Keratinocyte (primary cell): ENCODE measurements at regions not wholly inside any gene's neighbourhood (a gene's known extent, or its start where the extent isn't known, plus 50 kb on each side); places are given as distances from the start of the nearest gene placed in this dataset.

ENCODE experiments used
- EZH2 ChIP-seq: IDR thresholded peaks from one replicate; pipeline ENCODE4 v1.6.1; 2012; ENCODE audit warnings: inconsistent platforms, mild to moderate bottlenecking, low read length, moderate library complexity
- TF ChIP-seq, protein P1 (sequence below), 3 experiments: IDR thresholded peaks in 1 of 3; conservative IDR thresholded peaks in 1 of 3; optimal IDR thresholded peaks in 1 of 3; 2 replicates in 2 of 3; 3 replicates in 1 of 3; pipeline versions ENCODE3 to v1.5.1; 2011; ENCODE audit warnings: low read length in 3 of 3, mild to moderate bottlenecking in 3 of 3, moderate library complexity in 2 of 3, control low read depth in 1 of 3, inconsistent platforms in 1 of 3; ENCODE audit not compliant: insufficient read depth in 2 of 3; ENCODE audit errors: extremely low read depth in 1 of 3

DNA sequence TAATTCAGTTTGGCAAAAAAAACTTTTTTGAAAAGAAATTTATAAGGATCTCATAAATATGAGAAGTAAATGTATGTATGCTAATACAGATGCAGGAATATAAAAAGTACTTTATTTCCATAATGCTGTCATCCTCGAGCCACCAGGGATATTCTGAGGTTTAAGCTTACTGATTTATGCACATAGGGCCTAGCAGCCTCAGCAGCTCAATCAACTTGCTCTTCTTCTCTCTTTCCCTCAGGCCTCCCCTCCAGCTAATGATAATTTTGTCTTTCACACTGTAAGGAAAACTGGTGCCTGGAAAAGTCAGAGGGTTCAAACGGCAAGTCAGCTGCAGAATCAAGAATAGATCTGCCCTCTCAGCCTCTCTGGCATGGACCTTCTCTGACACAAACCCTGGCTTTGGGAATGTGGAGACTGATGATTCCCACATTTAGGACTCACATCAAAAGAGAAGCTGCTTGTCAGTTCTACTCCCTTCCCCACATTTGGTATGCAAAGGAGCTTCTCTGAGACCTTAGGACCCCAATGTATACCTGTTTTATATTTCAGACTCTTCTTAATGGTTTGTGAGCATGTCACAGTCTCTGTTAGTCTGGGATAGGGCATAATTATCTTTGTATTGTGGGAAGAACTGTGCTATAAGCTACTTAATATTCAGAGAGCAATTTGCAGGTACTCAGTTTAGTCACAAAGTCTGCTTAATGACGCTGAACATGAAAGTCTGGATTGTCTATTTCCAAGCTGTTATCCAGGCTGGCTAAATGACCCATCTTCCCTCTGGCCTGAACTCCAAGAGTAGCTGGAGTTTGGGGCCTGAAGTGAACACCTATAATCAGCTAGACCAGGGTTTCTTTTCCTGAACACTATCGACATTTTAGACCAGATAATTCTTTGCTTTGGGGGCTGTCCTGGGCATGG, 52.1 kb upstream of the DIPK1A start:
- TF ChIP-seq, protein P1, sequence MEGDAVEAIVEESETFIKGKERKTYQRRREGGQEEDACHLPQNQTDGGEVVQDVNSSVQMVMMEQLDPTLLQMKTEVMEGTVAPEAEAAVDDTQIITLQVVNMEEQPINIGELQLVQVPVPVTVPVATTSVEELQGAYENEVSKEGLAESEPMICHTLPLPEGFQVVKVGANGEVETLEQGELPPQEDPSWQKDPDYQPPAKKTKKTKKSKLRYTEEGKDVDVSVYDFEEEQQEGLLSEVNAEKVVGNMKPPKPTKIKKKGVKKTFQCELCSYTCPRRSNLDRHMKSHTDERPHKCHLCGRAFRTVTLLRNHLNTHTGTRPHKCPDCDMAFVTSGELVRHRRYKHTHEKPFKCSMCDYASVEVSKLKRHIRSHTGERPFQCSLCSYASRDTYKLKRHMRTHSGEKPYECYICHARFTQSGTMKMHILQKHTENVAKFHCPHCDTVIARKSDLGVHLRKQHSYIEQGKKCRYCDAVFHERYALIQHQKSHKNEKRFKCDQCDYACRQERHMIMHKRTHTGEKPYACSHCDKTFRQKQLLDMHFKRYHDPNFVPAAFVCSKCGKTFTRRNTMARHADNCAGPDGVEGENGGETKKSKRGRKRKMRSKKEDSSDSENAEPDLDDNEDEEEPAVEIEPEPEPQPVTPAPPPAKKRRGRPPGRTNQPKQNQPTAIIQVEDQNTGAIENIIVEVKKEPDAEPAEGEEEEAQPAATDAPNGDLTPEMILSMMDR (optimal IDR thresholded peaks at IDR 0.05 in 1 of 3, IDR thresholded peaks at IDR 0.05 in 1 of 3, conservative IDR thresholded peaks at IDR 0.05 in 1 of 3; ENCODE audit: extremely low read depth in 1 of 3, insufficient read depth in 2 of 3, low read length in 3 of 3) = no peak
- no peak for TF ChIP-seq EZH2
